ENCODE measurements at regions not wholly inside any gene's neighbourhood (a gene's known extent, or its start where the extent isn't known, plus 50 kb on each side); places are given as distances from the start of the nearest gene placed in this dataset.

GRCh38 chr6:48200869-48201390, 89.9 kb upstream of the PTCHD4 start:
- DNase-seq, result no peak

- no peak for DNase-seq
Measured at GRCh38 chr6:48199499-48199898, 88.5 kb upstream of the PTCHD4 start.

DNA sequence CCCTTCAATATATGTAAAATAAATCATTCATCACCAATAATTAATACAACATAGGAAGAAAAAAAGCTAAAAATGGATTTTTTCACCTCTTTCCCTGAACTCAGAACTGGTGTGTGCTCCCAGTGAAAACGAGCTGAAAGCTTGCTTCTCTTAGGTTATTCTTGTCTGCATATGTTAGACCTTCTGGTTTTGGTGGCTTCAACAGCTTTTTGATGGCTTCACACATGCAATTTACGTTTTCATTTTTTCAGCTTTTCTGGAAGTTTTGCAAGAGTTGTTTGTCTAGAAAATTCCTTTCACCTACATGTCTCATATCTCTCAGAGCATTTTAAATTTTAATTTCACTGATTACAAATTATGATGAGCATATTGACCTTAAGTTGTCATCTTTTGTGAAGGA, 86.9 kb upstream of the PTCHD4 start:
- DNase-seq, result no peak

GRCh38 chr6:48194596-48195295, 83.7 kb upstream of the PTCHD4 start:
- DNase-seq, result no peak

GRCh38 chr6:48188158-48188557, 77.2 kb upstream of the PTCHD4 start:
- DNase-seq, result no peak

DNA sequence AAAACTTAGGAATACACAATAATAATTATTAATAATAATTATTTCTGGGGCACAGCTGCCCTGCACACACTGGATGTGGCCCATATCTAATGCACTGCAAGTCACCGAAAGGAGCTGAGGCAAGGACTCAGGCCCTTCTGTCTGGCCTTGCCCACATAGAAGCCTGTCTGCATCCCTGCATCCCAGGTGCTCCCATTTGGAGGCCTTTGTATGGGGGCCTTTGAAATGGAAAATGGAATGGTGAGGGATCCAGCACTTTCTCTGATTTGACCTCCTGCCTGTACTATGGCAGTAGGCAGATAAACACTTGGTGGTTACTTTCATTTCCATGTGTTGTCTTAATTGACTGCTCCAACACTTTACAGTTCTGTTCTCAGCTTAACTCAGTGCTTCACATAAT, 75.7 kb upstream of the PTCHD4 start:
- DNase-seq, result no peak

- DNase-seq, result no peak
Measured at GRCh38 chr6:48184648-48185047, 73.7 kb upstream of the PTCHD4 start.

DNA sequence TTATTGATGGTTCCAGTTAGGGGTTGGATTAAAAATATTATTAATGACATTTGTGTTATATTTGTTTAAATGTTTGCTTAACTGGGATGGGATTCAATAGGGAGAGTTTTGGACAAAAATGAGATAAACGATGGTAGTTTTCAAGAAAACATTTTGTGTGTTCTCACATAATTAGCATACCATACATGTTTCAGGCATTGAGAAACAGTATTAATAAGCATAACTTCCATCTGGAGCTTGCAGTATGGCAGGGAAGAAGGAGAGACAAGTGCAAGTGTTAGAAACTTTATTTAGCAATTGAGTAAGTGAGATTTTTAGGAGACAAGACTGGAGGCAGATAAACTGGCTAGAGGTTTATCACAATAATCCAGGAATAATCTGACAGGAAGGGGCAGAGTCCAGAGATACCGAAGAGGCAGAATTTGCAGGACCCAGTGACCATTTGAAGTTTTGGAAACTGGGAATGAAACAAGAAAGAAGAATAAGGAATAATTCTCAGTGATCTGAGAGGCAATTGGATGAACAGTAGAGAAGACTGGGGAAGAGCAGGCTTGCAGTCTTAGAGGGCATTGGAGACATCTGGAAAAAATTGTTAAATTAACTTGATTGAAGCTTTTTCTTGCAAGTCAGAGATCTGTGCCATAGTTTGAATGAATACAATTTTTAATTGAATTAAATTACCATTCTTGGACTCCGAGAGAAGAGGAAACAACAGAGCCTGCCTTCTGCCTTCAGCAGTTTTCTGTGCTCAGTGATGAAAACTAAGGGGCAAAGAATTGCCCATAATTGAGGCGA, 73.0 kb upstream of the PTCHD4 start:
- no peak for DNase-seq

- no peak for DNase-seq
Measured at GRCh38 chr6:48183178-48183577, 72.2 kb upstream of the PTCHD4 start.

DNA sequence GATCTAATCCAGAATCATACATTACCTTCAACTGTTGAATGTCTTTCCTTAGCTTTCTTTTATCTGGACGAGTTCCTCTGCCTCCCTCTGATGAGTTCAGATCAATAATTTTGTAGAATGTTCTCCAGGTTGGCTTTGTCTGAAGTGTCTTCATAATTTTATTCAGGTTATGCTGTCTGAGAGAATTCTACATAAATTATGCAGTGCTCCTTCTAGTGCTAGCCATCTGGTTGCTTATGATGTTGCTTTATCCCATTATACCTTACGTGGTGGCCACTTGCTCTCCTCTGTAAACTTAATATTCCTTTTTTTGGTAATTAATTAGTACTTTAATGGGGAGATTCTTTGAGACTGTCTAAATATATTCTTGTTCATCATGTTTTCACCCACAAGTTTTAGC, 67.7 kb upstream of the PTCHD4 start:
- no peak for DNase-seq

- no peak for DNase-seq
Measured at GRCh38 chr6:48177786-48178185, 66.8 kb upstream of the PTCHD4 start.

- no peak for DNase-seq
Measured at GRCh38 chr6:48176645-48177308, 65.8 kb upstream of the PTCHD4 start.

DNA sequence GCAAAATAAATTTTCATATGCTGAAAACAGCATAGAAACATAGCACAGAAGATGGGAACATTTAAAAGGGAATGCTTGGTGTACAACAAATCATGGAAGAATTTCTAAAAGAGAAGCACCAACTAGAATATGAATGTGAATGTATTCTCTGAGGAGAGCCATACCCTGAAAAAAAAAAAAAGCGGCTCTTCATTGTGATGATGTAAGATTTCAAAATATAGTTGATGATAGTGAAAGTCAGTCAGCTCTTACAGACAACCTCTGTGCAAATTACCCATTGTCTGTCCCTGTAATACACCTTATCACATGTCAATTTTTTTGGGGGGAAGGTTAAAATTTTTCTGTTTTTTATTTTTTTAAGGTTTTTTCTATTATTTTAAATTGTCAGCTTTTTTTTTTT, 58.6 kb upstream of the PTCHD4 start:
- DNase-seq, result no peak

Data from inflammatory macrophage treated with lipopolysaccharide for 1 hour (primary cell).